ENCODE measurements at regions not wholly inside any gene's neighbourhood (a gene's known extent, or its start where the extent isn't known, plus 50 kb on each side); places are given as distances from the start of the nearest gene placed in this dataset.
"Not testable (repeated sequence)": the region's sequence is repeated elsewhere in the genome, so short reads cannot be mapped to it uniquely, and the experiment has no call there.

DNA sequence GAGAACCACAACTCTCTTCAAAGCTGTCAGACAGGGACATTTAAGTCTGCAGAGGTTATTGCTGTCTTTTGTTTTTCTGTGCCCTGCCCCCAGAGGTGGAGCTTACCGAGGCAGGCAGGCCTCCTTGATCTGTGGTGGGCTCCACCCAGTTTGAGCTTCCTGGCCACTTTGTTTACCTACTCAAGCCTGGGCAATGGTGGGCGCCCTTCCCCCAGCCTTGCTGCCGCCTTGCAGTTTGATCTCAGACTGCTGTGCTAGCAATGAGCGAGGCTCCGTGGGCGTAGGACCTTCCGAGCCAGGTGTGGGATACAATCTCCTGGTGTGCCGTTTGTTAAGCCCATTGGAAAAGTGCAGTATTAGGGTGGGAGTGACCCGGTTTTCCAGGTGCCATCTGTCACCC is 822.1 kb downstream of the KCNMA1 start:
- H3K27ac Mint-ChIP-seq (ENCODE audit: unreplicated experiment); H3K4me3 Mint-ChIP-seq (ENCODE audit: unreplicated experiment); H3K4me1 Mint-ChIP-seq (ENCODE audit: low read depth); DNase-seq (ENCODE audit: low spot score); H3K36me3 Mint-ChIP-seq (ENCODE audit: low read depth); H3K27me3 Mint-ChIP-seq (ENCODE audit: low read depth); H3K9me3 Mint-ChIP-seq (ENCODE audit: low read depth): not testable (repeated sequence)

DNA sequence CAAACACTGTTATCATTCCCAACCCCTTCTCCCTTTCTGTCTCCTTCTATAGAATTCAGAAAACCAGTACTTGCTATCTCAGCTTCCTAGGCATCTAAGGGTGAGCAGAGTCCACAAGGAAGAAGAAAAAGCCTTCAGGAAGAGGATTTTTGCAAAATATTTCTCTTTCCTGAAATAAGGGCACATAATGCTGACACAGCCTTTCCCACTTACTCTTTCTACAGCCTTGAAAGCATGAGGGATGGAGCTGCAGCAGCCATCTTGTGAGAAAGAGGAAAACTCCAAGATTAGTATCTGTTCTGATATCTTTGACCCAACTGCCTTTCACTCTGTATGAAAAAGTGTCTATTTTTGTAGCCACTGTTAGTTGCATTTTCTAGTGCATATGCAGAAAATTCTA is 826.2 kb downstream of the KCNMA1 start:
- no peaks in the 10 kb centered on the region for H3K36me3 Mint-ChIP-seq (ENCODE audit: low read depth)
- H3K9me3 Mint-ChIP-seq (ENCODE audit: low read depth), result no peaks in the 10 kb centered on the region
- no peak overlapping the region for H3K4me3 Mint-ChIP-seq (ENCODE audit: unreplicated experiment)
- no peak overlapping the region for H3K27ac Mint-ChIP-seq (ENCODE audit: unreplicated experiment)
- H3K27me3 Mint-ChIP-seq (ENCODE audit: low read depth), result peaks cover 6% of the 10 kb centered on the region
- H3K4me1 Mint-ChIP-seq (ENCODE audit: low read depth), result no peaks in the 10 kb centered on the region
- no peak for DNase-seq (ENCODE audit: low spot score)
- TF ChIP-seq, protein P1, sequence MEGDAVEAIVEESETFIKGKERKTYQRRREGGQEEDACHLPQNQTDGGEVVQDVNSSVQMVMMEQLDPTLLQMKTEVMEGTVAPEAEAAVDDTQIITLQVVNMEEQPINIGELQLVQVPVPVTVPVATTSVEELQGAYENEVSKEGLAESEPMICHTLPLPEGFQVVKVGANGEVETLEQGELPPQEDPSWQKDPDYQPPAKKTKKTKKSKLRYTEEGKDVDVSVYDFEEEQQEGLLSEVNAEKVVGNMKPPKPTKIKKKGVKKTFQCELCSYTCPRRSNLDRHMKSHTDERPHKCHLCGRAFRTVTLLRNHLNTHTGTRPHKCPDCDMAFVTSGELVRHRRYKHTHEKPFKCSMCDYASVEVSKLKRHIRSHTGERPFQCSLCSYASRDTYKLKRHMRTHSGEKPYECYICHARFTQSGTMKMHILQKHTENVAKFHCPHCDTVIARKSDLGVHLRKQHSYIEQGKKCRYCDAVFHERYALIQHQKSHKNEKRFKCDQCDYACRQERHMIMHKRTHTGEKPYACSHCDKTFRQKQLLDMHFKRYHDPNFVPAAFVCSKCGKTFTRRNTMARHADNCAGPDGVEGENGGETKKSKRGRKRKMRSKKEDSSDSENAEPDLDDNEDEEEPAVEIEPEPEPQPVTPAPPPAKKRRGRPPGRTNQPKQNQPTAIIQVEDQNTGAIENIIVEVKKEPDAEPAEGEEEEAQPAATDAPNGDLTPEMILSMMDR (IDR thresholded peaks at IDR 0.05), result no peak

DNA sequence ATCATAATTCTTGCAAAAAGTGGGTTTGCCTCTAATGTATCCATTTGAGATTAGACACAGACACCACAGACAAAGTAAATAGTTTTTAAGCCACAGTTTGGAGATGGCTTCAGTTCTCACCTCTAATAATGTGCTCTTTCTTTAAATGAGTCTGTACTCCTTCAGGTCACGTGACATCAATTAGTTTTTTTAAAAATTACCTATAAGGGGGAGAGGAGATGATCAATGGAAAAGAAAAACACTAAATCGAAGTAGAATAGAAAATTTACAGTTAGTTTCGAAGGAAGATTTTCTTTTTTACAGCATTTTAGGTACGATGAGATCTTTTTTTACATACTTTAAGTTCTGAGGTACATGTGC is 849.2 kb downstream of the KCNMA1 start:
- no peak overlapping the region for H3K27ac Mint-ChIP-seq (ENCODE audit: unreplicated experiment)
- no peak for DNase-seq (ENCODE audit: low spot score)
- peaks cover 3% of the 10 kb centered on the region for H3K27me3 Mint-ChIP-seq (ENCODE audit: low read depth)
- H3K4me3 Mint-ChIP-seq (ENCODE audit: unreplicated experiment), result no peak overlapping the region
- no peaks in the 10 kb centered on the region for H3K36me3 Mint-ChIP-seq (ENCODE audit: low read depth)
- H3K4me1 Mint-ChIP-seq (ENCODE audit: low read depth), result peaks cover 5% of the 10 kb centered on the region
- TF ChIP-seq, protein P1 (IDR thresholded peaks at IDR 0.05), result no peak
- H3K9me3 Mint-ChIP-seq (ENCODE audit: low read depth), result peaks cover 8% of the 10 kb centered on the region

DNA sequence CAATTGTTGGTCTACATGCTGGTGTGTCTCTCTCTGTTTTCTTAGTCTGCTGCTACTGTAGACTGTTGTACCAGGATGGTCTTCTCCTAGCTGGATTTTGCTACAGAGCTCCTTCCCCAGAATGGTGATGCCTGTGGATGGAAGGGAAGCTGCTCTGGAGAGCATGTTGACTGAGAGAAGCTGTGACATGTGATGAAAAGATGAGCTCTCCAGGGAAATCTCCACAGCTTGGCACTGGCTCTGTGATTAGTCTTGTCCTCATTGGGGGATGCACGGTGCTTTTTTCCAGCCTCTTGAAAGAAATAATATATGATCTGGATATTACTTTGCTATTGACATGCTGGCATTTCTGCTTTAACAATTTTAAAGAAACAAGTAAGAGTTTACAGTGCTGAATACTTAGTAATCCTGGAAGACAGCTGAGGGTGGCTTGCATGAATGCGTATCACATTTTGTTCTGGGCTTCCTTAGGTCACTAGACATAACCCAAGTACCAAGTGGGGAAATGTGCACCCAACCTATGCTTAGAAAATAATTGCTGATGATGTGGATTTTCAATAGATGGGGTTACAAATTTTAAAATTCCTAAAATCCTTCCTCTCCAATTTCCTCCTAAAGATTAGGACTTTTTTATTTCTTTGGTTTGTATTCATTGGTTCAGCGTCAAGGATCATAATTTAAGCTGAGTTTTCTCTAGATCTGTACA is 849.7 kb downstream of the KCNMA1 start:
- Mint-ChIP-seq H3K4me1 (ENCODE audit: low read depth) (peaks cover 5% of the 10 kb centered on the region), H3K27ac (ENCODE audit: unreplicated experiment) (no peak overlapping the region), H3K36me3 (ENCODE audit: low read depth) (no peaks in the 10 kb centered on the region), H3K27me3 (ENCODE audit: low read depth) (peaks cover 3% of the 10 kb centered on the region), H3K9me3 (ENCODE audit: low read depth) (peaks cover 9% of the 10 kb centered on the region), H3K4me3 (ENCODE audit: unreplicated experiment) (no peak overlapping the region)
- no peak for DNase-seq (ENCODE audit: low spot score)
- TF ChIP-seq, protein P1 (IDR thresholded peaks at IDR 0.05), result no peak

DNA sequence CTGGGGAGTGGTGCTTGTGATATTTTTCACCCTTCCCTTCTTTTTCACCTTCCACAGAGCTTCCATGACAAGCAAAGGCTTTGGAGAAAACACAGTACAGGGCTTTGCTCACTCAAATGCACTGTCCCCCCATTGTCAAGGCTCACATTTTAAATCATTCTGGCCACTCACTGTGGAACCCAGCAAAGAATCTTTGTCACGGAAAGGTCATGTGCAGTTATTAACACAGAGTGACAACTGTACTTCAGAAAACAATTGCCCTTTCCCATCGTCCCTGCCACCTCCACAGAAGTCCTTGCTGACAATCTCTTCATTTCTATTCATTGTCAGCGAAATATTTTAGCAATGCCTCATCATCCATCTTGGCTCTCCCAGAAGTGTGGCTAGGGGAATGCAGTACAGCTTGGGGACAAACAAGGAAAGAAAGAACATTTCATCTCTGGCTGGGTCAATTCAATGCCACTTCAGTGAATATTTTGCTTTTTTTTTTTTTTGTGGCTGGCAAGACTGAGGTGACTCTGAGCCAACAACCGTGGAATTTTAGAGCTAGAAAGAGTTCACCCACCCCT is 851.0 kb downstream of the KCNMA1 start:
- H3K27me3 Mint-ChIP-seq (ENCODE audit: low read depth), result peaks cover 3% of the 10 kb centered on the region
- peaks cover 5% of the 10 kb centered on the region for H3K4me1 Mint-ChIP-seq (ENCODE audit: low read depth)
- no peak overlapping the region for H3K4me3 Mint-ChIP-seq (ENCODE audit: unreplicated experiment)
- no peak overlapping the region for H3K27ac Mint-ChIP-seq (ENCODE audit: unreplicated experiment)
- H3K9me3 Mint-ChIP-seq (ENCODE audit: low read depth), result peaks cover 14% of the 10 kb centered on the region
- no peak for DNase-seq (ENCODE audit: low spot score)
- TF ChIP-seq, protein P1 (IDR thresholded peaks at IDR 0.05), result no peak
- peaks cover 2% of the 10 kb centered on the region for H3K36me3 Mint-ChIP-seq (ENCODE audit: low read depth)

DNA sequence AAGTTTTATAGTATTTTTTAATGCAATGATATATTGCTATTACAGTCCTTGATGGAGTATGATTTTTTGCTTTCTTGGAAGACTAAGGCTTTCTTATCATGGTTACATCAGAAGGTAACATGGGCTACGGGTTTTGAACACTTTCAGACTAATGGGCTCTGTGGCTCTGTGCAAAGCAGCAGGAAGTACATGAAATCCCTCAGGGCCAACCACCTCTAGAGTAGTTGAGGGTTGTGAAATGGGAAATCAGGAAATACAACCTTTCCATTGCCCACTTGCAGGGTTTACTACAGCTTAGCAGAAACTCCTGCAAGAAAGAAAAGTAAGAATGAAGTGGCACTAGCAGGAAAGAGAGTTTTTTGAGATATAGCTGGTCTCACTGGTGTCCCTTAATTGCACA is 853.5 kb downstream of the KCNMA1 start:
- Mint-ChIP-seq H3K36me3 (ENCODE audit: low read depth) (peaks cover 2% of the 10 kb centered on the region), H3K4me1 (ENCODE audit: low read depth) (peaks cover 9% of the 10 kb centered on the region), H3K27me3 (ENCODE audit: low read depth) (no peaks in the 10 kb centered on the region), H3K9me3 (ENCODE audit: low read depth) (peaks cover 10% of the 10 kb centered on the region), H3K27ac (ENCODE audit: unreplicated experiment) (no peak overlapping the region), H3K4me3 (ENCODE audit: unreplicated experiment) (no peak overlapping the region)
- DNase-seq (ENCODE audit: low spot score), result no peak
- TF ChIP-seq, protein P1 (IDR thresholded peaks at IDR 0.05), result no peak

All from chondrocyte (in vitro differentiated cells).